ENCODE measurements at regions not wholly inside any gene's neighbourhood (a gene's known extent, or its start where the extent isn't known, plus 50 kb on each side); places are given as distances from the start of the nearest gene placed in this dataset.
A peak's percentile ranks its signal among the peaks of the same experiment; 100 is the strongest.
"Not testable (repeated sequence)": the region's sequence is repeated elsewhere in the genome, so short reads cannot be mapped to it uniquely, and the experiment has no call there.

DNA sequence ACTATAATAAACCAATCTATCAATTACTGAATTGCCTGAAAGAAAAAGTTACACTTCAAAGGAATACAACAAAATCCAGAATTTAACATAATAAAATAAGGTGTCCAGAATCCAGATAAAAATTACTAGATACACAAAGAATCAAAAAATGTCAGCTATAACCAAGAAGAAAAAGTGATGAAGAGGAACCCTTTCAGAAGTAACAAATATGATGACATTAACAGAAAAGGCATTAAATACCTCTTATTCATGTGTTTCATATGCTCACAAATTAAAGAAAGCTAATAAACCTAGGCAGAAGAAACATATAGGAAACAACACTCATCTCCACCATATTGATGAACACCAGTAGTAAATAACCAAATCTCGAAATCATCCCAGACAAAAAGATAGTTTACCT lies 722.8 kb downstream of the ADCYAP1 start:
- DNase-seq = no peak
- no peak for ATAC-seq (replicated peaks in 1 of 2)
- Mint-ChIP-seq H3K4me3 (no peak overlapping the region), H3K9me3 (peaks cover 0 to 2% of the 10 kb centered on the region in 2 donors), H3K36me3 (ENCODE audit: insufficient read depth in 2 of 2) (no peaks in the 10 kb centered on the region), H3K27ac (no peak overlapping the region), H3K4me1 (ENCODE audit: low read depth) (no peaks in the 10 kb centered on the region), H3K27me3 (ENCODE audit: low read depth) (no peaks in the 10 kb centered on the region)

- Mint-ChIP-seq H3K4me1 (ENCODE audit: low read depth) (no peaks in the 10 kb centered on the region), H3K4me3 (no peak overlapping the region), H3K27me3 (ENCODE audit: low read depth) (no peaks in the 10 kb centered on the region), H3K9me3 (peaks cover 3% of the 10 kb centered on the region in 2 donors), H3K27ac (no peak overlapping the region), H3K36me3 (ENCODE audit: insufficient read depth in 2 of 2) (peaks cover 0 to 1% of the 10 kb centered on the region in 2 donors)
- DNase-seq (no peak), ATAC-seq (replicated peaks in 1 of 2) (no peak)
Measured at GRCh38 chr18:1648712-1649111, 744.0 kb downstream of the ADCYAP1 start.

DNA sequence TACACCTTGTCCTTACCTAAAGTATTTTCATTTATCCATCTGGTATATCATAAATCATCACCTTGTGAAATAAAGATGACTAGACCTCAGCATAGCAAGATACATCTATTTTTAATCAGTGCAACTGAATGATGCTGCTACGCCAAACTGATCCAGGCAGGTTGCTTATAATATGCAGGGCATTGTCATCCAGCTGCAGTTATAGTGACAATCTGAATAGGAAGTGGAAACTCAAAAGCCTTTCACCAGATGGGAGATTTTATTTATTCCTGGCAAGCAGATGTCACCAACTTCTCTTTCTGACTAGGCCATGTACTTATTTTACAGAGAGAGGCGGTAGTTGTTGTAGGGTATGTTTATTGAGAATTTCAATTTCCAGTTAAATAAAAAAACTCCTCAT lies 747.3 kb downstream of the ADCYAP1 start:
- no peaks in the 10 kb centered on the region for H3K36me3 Mint-ChIP-seq (ENCODE audit: insufficient read depth in 2 of 2)
- ATAC-seq (replicated peaks in 1 of 2) = no peak
- no peak overlapping the region for H3K4me3 Mint-ChIP-seq
- H3K27ac Mint-ChIP-seq = no peak overlapping the region
- no peak for DNase-seq
- no peaks in the 10 kb centered on the region for H3K27me3 Mint-ChIP-seq (ENCODE audit: low read depth)
- H3K9me3 Mint-ChIP-seq = no peaks in the 10 kb centered on the region
- H3K4me1 Mint-ChIP-seq (ENCODE audit: low read depth) = no peaks in the 10 kb centered on the region

GRCh38 chr18:1653873-1654272 lies 749.2 kb downstream of the ADCYAP1 start:
- Mint-ChIP-seq H3K9me3 (no peaks in the 10 kb centered on the region), H3K4me1 (ENCODE audit: low read depth) (no peaks in the 10 kb centered on the region), H3K27me3 (ENCODE audit: low read depth) (no peaks in the 10 kb centered on the region), H3K27ac (no peak overlapping the region), H3K36me3 (ENCODE audit: insufficient read depth in 2 of 2) (no peaks in the 10 kb centered on the region), H3K4me3 (no peak overlapping the region)
- no peak for DNase-seq
- ATAC-seq (replicated peaks in 1 of 2) = no peak

- Mint-ChIP-seq H3K27me3 (ENCODE audit: low read depth) (no peaks in the 10 kb centered on the region), H3K4me3 (no peak overlapping the region), H3K4me1 (ENCODE audit: low read depth) (no peaks in the 10 kb centered on the region), H3K9me3 (peaks cover 0 to 2% of the 10 kb centered on the region in 2 donors), H3K27ac (no peak overlapping the region), H3K36me3 (ENCODE audit: insufficient read depth in 2 of 2) (no peaks in the 10 kb centered on the region)
- no peak for ATAC-seq (replicated peaks in 1 of 2)
- DNase-seq = no peak
Measured at GRCh38 chr18:1657876-1658275, 753.2 kb downstream of the ADCYAP1 start.

DNA sequence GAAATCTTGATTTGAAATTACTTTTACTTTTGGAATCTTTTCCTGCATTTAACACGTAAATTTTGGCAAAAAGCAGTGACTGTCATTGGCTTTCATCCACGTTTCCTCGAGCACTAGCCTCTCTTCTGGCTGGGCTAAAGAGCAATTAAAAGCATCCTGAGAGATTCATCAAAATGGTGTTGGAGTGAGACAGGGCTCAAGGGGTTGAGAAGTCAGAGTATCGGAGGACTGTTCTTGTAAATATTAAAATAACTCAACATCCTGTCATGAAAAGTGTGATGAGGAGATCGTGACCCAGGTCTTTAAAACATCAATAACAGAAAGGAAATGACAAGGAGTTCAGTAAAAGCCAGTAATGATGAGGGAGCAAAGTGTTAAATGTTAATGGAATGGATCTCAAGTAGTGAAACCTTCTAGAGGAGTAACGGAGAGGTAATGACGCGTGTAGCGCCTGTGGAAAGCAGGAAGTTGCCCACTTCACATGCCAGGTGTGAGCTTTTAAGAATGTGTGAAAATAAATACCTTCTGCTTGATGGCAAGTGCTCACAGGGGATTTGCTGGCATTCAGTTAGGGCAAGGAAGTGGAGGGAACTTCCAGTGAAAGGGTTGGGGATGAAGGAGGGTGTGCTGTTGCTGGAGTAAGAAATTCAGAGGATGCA lies 754.4 kb downstream of the ADCYAP1 start:
- H3K27me3 Mint-ChIP-seq (ENCODE audit: low read depth) = no peaks in the 10 kb centered on the region
- no peak overlapping the region for H3K27ac Mint-ChIP-seq
- no peak for DNase-seq
- H3K4me3 Mint-ChIP-seq = no peak overlapping the region
- H3K36me3 Mint-ChIP-seq (ENCODE audit: insufficient read depth in 2 of 2) = no peaks in the 10 kb centered on the region
- no peaks in the 10 kb centered on the region for H3K4me1 Mint-ChIP-seq (ENCODE audit: low read depth)
- no peak for ATAC-seq (replicated peaks in 1 of 2)
- H3K9me3 Mint-ChIP-seq = peaks cover 0 to 2% of the 10 kb centered on the region in 2 donors

GRCh38 chr18:1663879-1664705 lies 759.4 kb downstream of the ADCYAP1 start:
- no peak overlapping the region for H3K4me3 Mint-ChIP-seq
- no peak overlapping the region for H3K27ac Mint-ChIP-seq
- no peaks in the 10 kb centered on the region for H3K27me3 Mint-ChIP-seq (ENCODE audit: low read depth)
- DNase-seq (peak; percentile 27 to 40), ATAC-seq (replicated peaks in 1 of 2) (no peak)
- H3K4me1 Mint-ChIP-seq (ENCODE audit: low read depth) = no peaks in the 10 kb centered on the region
- peaks cover 0 to under 1% of the 10 kb centered on the region in 2 donors for H3K9me3 Mint-ChIP-seq
- no peaks in the 10 kb centered on the region for H3K36me3 Mint-ChIP-seq (ENCODE audit: insufficient read depth in 2 of 2)

DNA sequence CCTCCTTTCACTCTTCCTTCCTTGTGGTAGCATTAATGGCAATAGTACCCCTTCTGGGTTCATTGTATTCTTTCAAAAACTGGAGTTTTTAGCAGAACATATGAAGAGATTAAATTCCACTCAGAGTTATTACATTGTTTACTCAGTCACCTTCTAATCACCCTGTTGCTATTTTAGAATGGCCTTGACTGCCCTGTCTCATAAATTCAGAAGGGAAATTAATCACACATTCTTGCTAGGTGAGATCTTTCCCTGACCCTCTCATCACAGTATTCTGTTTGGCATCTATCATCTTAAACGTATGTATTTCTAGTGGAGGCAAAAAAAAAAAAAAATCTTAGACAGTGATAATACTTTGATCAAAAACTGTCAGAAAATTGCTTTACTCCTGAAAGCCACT lies 760.4 kb downstream of the ADCYAP1 start:
- H3K27ac Mint-ChIP-seq = no peak overlapping the region
- no peaks in the 10 kb centered on the region for H3K9me3 Mint-ChIP-seq
- no peaks in the 10 kb centered on the region for H3K36me3 Mint-ChIP-seq (ENCODE audit: insufficient read depth in 2 of 2)
- H3K27me3 Mint-ChIP-seq (ENCODE audit: low read depth) = no peaks in the 10 kb centered on the region
- no peak for ATAC-seq (replicated peaks in 1 of 2)
- H3K4me1 Mint-ChIP-seq (ENCODE audit: low read depth) = no peaks in the 10 kb centered on the region
- H3K4me3 Mint-ChIP-seq = no peak overlapping the region
- DNase-seq = no peak

- Mint-ChIP-seq H3K27me3 (ENCODE audit: low read depth) (no peaks in the 10 kb centered on the region), H3K4me1 (ENCODE audit: low read depth) (no peaks in the 10 kb centered on the region), H3K9me3 (no peaks in the 10 kb centered on the region), H3K4me3 (no peak overlapping the region), H3K36me3 (ENCODE audit: insufficient read depth in 2 of 2) (no peaks in the 10 kb centered on the region), H3K27ac (no peak overlapping the region)
- ATAC-seq (replicated peaks in 1 of 2) (no peak), DNase-seq (no peak)
Measured at GRCh38 chr18:1668279-1668678, 763.6 kb downstream of the ADCYAP1 start.

DNA sequence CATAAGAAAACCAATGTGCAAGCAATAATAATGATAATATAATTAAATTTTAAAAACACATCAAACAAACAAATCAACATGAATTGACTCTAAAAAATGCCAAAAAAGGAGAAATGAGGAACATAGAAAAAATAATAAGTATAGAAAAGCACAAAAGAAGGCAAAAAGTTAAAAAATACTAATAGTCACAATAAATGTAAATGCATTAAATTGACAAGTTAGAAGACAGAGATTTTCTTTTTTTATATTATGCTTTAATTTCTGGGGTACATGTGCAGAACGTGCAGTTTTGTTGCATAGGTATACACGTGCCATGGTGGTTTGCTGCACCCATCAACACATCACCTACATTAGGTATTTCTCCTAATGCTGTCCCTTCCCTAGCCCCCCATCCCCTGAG lies 767.0 kb downstream of the ADCYAP1 start:
- H3K9me3 Mint-ChIP-seq; H3K4me1 Mint-ChIP-seq (ENCODE audit: low read depth); ATAC-seq (replicated peaks in 1 of 2); H3K36me3 Mint-ChIP-seq (ENCODE audit: insufficient read depth in 2 of 2); H3K27me3 Mint-ChIP-seq (ENCODE audit: low read depth); H3K4me3 Mint-ChIP-seq; DNase-seq; H3K27ac Mint-ChIP-seq: not testable (repeated sequence)

GRCh38 chr18:1676387-1676786 lies 771.7 kb downstream of the ADCYAP1 start:
- Mint-ChIP-seq H3K27ac (no peak overlapping the region), H3K27me3 (ENCODE audit: low read depth) (no peaks in the 10 kb centered on the region), H3K36me3 (ENCODE audit: insufficient read depth in 2 of 2) (no peaks in the 10 kb centered on the region), H3K4me1 (ENCODE audit: low read depth) (no peaks in the 10 kb centered on the region), H3K4me3 (no peak overlapping the region), H3K9me3 (no peaks in the 10 kb centered on the region)
- no peak for DNase-seq
- no peak for ATAC-seq (replicated peaks in 1 of 2)

GRCh38 chr18:1680108-1680507 lies 775.4 kb downstream of the ADCYAP1 start:
- H3K4me1 Mint-ChIP-seq (ENCODE audit: low read depth) = no peaks in the 10 kb centered on the region
- no peak overlapping the region for H3K27ac Mint-ChIP-seq
- peaks cover 0 to 2% of the 10 kb centered on the region in 2 donors for H3K9me3 Mint-ChIP-seq
- H3K4me3 Mint-ChIP-seq = no peak overlapping the region
- H3K27me3 Mint-ChIP-seq (ENCODE audit: low read depth) = no peaks in the 10 kb centered on the region
- ATAC-seq (replicated peaks in 1 of 2) (no peak), DNase-seq (no peak)
- H3K36me3 Mint-ChIP-seq (ENCODE audit: insufficient read depth in 2 of 2) = no peaks in the 10 kb centered on the region

DNA sequence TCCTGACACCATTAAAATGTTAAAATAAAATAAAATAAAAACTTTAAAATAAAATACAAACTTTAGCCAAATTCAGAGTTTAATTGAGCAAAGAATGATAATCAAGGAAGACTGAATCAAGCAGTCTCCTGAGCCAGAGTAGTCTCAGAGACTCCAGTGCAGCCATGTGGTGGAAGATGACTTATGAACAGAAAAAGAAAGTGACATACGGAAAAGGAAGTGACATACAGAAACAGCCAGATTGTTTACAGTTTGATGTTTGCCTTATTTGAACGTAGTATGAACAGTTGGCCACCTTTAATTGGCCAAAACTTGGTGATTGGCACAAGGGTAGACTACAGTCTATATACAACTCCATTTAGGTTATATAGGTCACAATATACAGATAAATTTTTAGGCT lies 787.2 kb downstream of the ADCYAP1 start:
- no peaks in the 10 kb centered on the region for H3K4me1 Mint-ChIP-seq (ENCODE audit: low read depth)
- DNase-seq = no peak
- no peak overlapping the region for H3K4me3 Mint-ChIP-seq
- H3K27me3 Mint-ChIP-seq (ENCODE audit: low read depth) = no peaks in the 10 kb centered on the region
- no peaks in the 10 kb centered on the region for H3K36me3 Mint-ChIP-seq (ENCODE audit: insufficient read depth in 2 of 2)
- peaks cover 0 to 4% of the 10 kb centered on the region in 2 donors for H3K9me3 Mint-ChIP-seq
- ATAC-seq (replicated peaks in 1 of 2) = no peak
- H3K27ac Mint-ChIP-seq = no peak overlapping the region

GRCh38 chr18:1708006-1708405 lies 803.3 kb downstream of the ADCYAP1 start:
- Mint-ChIP-seq H3K27ac (no peak overlapping the region), H3K4me3 (no peak overlapping the region), H3K4me1 (ENCODE audit: low read depth) (no peaks in the 10 kb centered on the region), H3K36me3 (ENCODE audit: insufficient read depth in 2 of 2) (no peaks in the 10 kb centered on the region), H3K27me3 (ENCODE audit: low read depth) (no peaks in the 10 kb centered on the region), H3K9me3 (no peaks in the 10 kb centered on the region)
- DNase-seq (no peak), ATAC-seq (replicated peaks in 1 of 2) (no peak)
